OCI-LY3 (cell line): ENCODE measurements at regions not wholly inside any gene's neighbourhood (a gene's known extent, or its start where the extent isn't known, plus 50 kb on each side); places are given as distances from the start of the nearest gene placed in this dataset.

Source experiments
- H2AFZ ChIP-seq: fragments of 200-600, 300-600 bp; shearing (Covaris generic); 2 replicates; pipeline ENCODE4 v1.6.0; 2014; ENCODE audit warnings: antibody characterized with exemption, low read depth, low read length
- H3K27ac ChIP-seq: fragments of 200-600, 300-600 bp; sonication (generic); 2 replicates; pipeline ENCODE4 v1.5.1; 2014; ENCODE audit warnings: mild to moderate bottlenecking, low read length, moderate library complexity, mixed read lengths
- H3K27me3 ChIP-seq: fragments of 200-600, 300-600 bp; sonication (generic); 2 replicates; pipeline ENCODE4 v1.6.1; 2014; ENCODE audit warnings: low read depth, low read length, mixed read lengths
- H3K36me3 ChIP-seq: fragments of 200-600, 300-600 bp; sonication (generic); replicated peaks from 2 replicates; pipeline ENCODE3; 2014; ENCODE audit warnings: low read depth, low read length, mixed read lengths
- H3K4me1 ChIP-seq: fragments of 300-600, 200-600 bp; sonication (generic); 2 replicates; pipeline ENCODE4 v1.6.1; 2014; ENCODE audit warnings: low read length, mixed read lengths
- H3K4me2 ChIP-seq: fragments of 200-600, 300-600 bp; sonication (generic); 2 replicates; pipeline ENCODE4 v1.6.1; 2014; ENCODE audit warnings: low read length, mixed read lengths
- H3K4me3 ChIP-seq: fragments of 300-600, 200-600 bp; sonication (generic); 2 replicates; pipeline ENCODE4 v1.5.1; 2014; ENCODE audit warnings: antibody characterized with exemption, mild to moderate bottlenecking, low read length, moderate library complexity
- H3K79me2 ChIP-seq: fragments of 300-600, 200-600 bp; shearing (Covaris generic); 2 replicates; pipeline ENCODE4 v1.6.1; 2014; ENCODE audit warnings: mild to moderate bottlenecking, low read length, mixed read lengths
- H3K9ac ChIP-seq: fragments of 300-600, 200-600 bp; shearing (Covaris generic); 2 replicates; pipeline ENCODE4 v1.6.0; 2014; ENCODE audit warnings: mild to moderate bottlenecking, low read length, moderate library complexity
- H3K9me3 ChIP-seq: fragments of 200-600, 300-600 bp; shearing (Covaris generic); 2 replicates; pipeline ENCODE4 v1.6.1; 2014; ENCODE audit warnings: low read length, mixed read lengths; ENCODE audit not compliant: insufficient read depth
- H4K20me1 ChIP-seq: fragments of 200-600, 300-600 bp; sonication (generic); 2 replicates; pipeline ENCODE4 v1.6.1; 2016; ENCODE audit warnings: low read length, mixed read lengths; ENCODE audit not compliant: insufficient read depth
- CTCF ChIP-seq: fragments of 200-600, 300-600 bp; sonication (generic); IDR thresholded peaks from 2 replicates; pipeline ENCODE4 v1.5.1; 2014; ENCODE audit warnings: antibody characterized with exemption, low read length, low read depth
- EZH2phosphoT487 ChIP-seq: fragments of 200-600 bp; shearing (Covaris generic); IDR thresholded peaks from 2 replicates; pipeline ENCODE4 v1.6.1; 2018; ENCODE audit warnings: antibody characterized with exemption, mixed run types, low read depth

DNA sequence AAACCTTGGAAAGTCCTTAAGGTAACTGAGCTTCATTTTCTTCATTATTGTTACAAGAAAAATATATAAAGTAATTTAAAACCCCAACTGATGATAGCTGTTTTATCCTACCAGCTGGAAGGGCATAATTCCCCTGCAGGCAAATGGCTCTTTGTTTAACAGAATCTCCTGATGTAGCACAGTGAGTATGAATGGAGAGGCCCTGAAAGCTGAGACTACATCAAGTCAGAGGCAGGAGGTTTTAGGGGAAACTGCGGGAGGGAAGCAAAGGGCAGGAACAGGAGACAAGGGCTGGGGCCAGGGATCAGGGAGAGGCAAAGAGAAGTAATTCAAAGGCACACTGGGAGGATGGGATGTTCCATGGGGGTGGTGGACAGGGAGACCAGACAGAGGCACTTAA, 119.0 kb upstream of the LRFN2 start:
- H3K4me2 ChIP-seq: no peak overlapping the region
- no peaks in the 10 kb centered on the region for H3K9me3 ChIP-seq
- no peak overlapping the region for H3K27ac ChIP-seq
- no peaks in the 10 kb centered on the region for H3K36me3 ChIP-seq
- no peaks in the 10 kb centered on the region for H3K79me2 ChIP-seq
- H2AFZ ChIP-seq: no peak overlapping the region
- H3K4me3 ChIP-seq: no peak overlapping the region
- TF ChIP-seq EZH2phosphoT487 (no peak), CTCF (no peak)
- peaks cover 22% of the 10 kb centered on the region for H3K27me3 ChIP-seq
- H3K4me1 ChIP-seq: peaks cover 13% of the 10 kb centered on the region
- no peak overlapping the region for H3K9ac ChIP-seq
- H4K20me1 ChIP-seq: no peaks in the 10 kb centered on the region

DNA sequence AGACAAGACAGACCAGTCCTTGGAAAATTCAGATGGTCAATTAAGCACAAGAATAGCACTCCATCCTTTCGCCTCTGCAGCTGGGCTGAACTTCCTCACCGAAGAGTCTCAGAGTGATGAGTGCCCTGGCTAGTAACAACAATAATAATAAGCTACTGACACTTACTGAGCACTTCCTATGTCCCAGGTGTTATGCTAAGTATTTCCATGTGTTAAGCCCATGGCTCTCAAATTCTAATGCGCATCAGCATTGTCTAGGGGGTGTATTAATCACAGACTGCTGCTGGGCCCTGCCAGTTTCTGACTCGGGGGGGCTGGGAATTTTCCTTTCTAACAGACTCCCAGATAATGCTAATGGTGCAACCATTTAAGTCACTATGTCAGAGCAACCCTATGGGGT, 118.2 kb upstream of the LRFN2 start:
- Histone ChIP-seq H3K79me2 (no peaks in the 10 kb centered on the region), H4K20me1 (no peaks in the 10 kb centered on the region), H3K27me3 (peaks cover 27% of the 10 kb centered on the region), H3K36me3 (no peaks in the 10 kb centered on the region), H2AFZ (no peak overlapping the region), H3K9ac (no peak overlapping the region), H3K4me1 (peaks cover 5% of the 10 kb centered on the region), H3K27ac (no peak overlapping the region), H3K4me2 (no peak overlapping the region), H3K4me3 (no peak overlapping the region), H3K9me3 (no peaks in the 10 kb centered on the region)
- no peak for TF ChIP-seq EZH2phosphoT487
- no peak for TF ChIP-seq CTCF

DNA sequence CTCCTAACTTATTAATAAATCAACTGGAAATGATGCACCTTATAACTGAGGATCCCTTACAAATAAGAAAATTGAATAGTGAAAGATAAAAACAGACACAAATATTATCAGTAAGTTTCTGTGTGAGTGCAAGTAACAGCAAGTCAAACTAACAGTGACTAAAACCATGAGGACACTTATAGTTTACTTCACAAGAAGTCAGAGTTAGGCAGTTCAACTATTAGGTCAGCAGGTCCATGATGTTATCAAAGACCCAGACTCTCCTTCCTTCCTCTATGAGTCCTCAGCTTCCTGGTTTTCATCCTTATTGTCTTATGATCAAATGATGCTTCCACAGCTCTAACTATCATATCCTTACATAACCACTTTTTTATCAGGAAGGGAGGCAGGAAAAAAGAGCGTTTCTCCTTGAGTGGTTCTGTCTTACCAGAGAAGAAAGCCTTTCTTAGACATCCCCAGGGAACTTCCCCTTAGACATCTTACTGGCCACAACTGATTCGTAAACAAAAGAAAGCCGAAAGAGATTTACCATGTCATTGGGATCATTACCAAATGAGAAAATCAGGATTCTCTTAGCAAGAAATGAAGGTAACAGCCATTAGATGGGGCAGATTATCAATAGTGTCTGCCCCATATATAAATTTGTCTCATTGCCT, 114.3 kb upstream of the LRFN2 start:
- H3K4me2 ChIP-seq: no peak overlapping the region

GRCh38 chr6:40700006-40700580, 112.9 kb upstream of the LRFN2 start:
- Histone ChIP-seq H3K4me3 (no peak overlapping the region), H3K27ac (no peak overlapping the region), H4K20me1 (no peaks in the 10 kb centered on the region), H3K4me1 (peaks cover 6% of the 10 kb centered on the region), H3K9ac (no peak overlapping the region), H2AFZ (no peak overlapping the region), H3K79me2 (no peaks in the 10 kb centered on the region), H3K9me3 (no peaks in the 10 kb centered on the region), H3K27me3 (peaks cover 32% of the 10 kb centered on the region), H3K4me2 (no peak overlapping the region), H3K36me3 (no peaks in the 10 kb centered on the region)
- TF ChIP-seq EZH2phosphoT487 (no peak), CTCF (no peak)

More for the DNA sequence above, 114.3 kb upstream of the LRFN2 start:
- Histone ChIP-seq H3K36me3 (no peaks in the 10 kb centered on the region), H3K9me3 (no peaks in the 10 kb centered on the region), H3K4me1 (no peaks in the 10 kb centered on the region), H3K79me2 (no peaks in the 10 kb centered on the region), H3K9ac (no peak overlapping the region), H3K4me3 (no peak overlapping the region), H3K27me3 (peaks cover 32% of the 10 kb centered on the region), H3K27ac (no peak overlapping the region), H4K20me1 (no peaks in the 10 kb centered on the region), H2AFZ (no peak overlapping the region)
- no peak for TF ChIP-seq CTCF
- TF ChIP-seq EZH2phosphoT487: no peak
